Hepatocyte (in vitro differentiated cells): ENCODE measurements at regions not wholly inside any gene's neighbourhood (a gene's known extent, or its start where the extent isn't known, plus 50 kb on each side); places are given as distances from the start of the nearest gene placed in this dataset.

Source experiments
- CTCF ChIP-seq: fragments of 200-600 bp; sonication (generic); IDR thresholded peaks from 2 replicates; pipeline ENCODE4 v1.5.1; 2016; ENCODE audit warnings: antibody characterized with exemption, mild to moderate bottlenecking; ENCODE audit not compliant: poor library complexity
- EZH2 ChIP-seq: fragments of 200-600 bp; sonication (generic); IDR thresholded peaks from 2 replicates; pipeline ENCODE4 v1.6.1; 2016; ENCODE audit warnings: antibody characterized with exemption, mild to moderate bottlenecking, borderline replicate concordance

DNA sequence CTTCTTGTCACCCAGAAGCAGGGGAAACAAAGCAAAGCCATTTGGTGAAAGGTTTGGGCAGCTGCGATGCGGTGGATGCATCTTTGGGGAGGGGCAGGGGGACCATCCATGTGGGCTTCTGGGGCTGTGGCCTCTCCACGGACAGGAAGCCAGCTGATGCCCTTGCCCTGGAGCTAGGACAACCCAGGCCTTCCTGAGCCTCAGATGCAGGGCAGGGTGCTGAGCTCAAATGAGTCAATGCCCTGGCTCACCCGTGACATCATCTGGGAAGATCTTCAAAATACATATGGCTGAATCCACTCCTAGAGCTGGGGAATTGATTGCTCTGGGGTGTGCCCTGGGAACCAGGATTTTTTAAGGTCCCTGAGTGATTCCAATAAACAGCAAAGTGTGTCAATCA, 1418.2 kb downstream of the TBC1D22A start:
- no peak for TF ChIP-seq CTCF
- no peak for TF ChIP-seq EZH2
